Astrocyte (in vitro differentiated cells and primary cell): ENCODE measurements at regions not wholly inside any gene's neighbourhood (a gene's known extent, or its start where the extent isn't known, plus 50 kb on each side); places are given as distances from the start of the nearest gene placed in this dataset.
A peak's percentile ranks its signal among the peaks of the same experiment; 100 is the strongest.

Experiments
- DNase-seq: peaks from one replicate; pipeline ENCODE4 v3.0.0-alpha.2; 2010; ENCODE audit warnings: low read depth
- FAIRE-seq: peaks from 2 replicates; lab custom pipeline; 2011; peaks lifted over from hg19 to GRCh38; lab: Jason Lieb, UNC
- H2AFZ ChIP-seq: 2 replicates; pipeline ENCODE4 v1.6.0; 2012; ENCODE audit warnings: low read depth, low read length, inconsistent platforms
- H3K27ac ChIP-seq: 2 replicates; pipeline ENCODE4 v1.5.1; 2011; ENCODE audit warnings: low read depth, low read length, inconsistent platforms
- H3K27me3 ChIP-seq: 2 replicates; pipeline ENCODE4 v1.6.0; 2011; ENCODE audit warnings: low read length, inconsistent platforms; ENCODE audit not compliant: insufficient read depth
- H3K36me3 ChIP-seq: 2 replicates; pipeline ENCODE4 v1.5.1; 2011; ENCODE audit warnings: low read length, inconsistent platforms; ENCODE audit not compliant: insufficient read depth
- H3K4me1 ChIP-seq: 2 replicates; pipeline ENCODE4 v1.5.1; 2011; ENCODE audit warnings: low read length, inconsistent platforms; ENCODE audit not compliant: insufficient read depth
- H3K4me2 ChIP-seq: 2 replicates; pipeline ENCODE4 v1.6.0; 2012; ENCODE audit warnings: low read length, inconsistent platforms
- H3K4me3 ChIP-seq: 2 replicates; pipeline ENCODE4 v1.5.1; 2011; ENCODE audit warnings: low read depth, mild to moderate bottlenecking, low read length, inconsistent platforms; ENCODE audit not compliant: insufficient read depth
- H3K79me2 ChIP-seq: 2 replicates; pipeline ENCODE4 v1.6.0; 2012; ENCODE audit warnings: mild to moderate bottlenecking, low read length, inconsistent platforms; ENCODE audit not compliant: insufficient read depth
- H3K9ac ChIP-seq: 2 replicates; pipeline ENCODE4 v1.6.0; 2012; ENCODE audit warnings: mild to moderate bottlenecking, low read length, inconsistent platforms
- H3K9me3 ChIP-seq: 2 replicates; pipeline ENCODE4 v1.5.1; 2012; ENCODE audit warnings: low read depth, mild to moderate bottlenecking, low read length, inconsistent platforms; ENCODE audit not compliant: insufficient read depth
- H4K20me1 ChIP-seq: 2 replicates; pipeline ENCODE4 v1.6.0; 2012; ENCODE audit warnings: low read length, inconsistent platforms; ENCODE audit not compliant: insufficient read depth
- H3K27ac Mint-ChIP-seq: one replicate; pipeline ENCODE4 v1.8.0; 2021; ENCODE audit warnings: mild to moderate bottlenecking, mixed read lengths; ENCODE audit not compliant: unreplicated experiment
- H3K27me3 Mint-ChIP-seq: one replicate; pipeline ENCODE4 v1.8.0; 2021; ENCODE audit warnings: low read depth, mixed read lengths; ENCODE audit not compliant: unreplicated experiment
- H3K36me3 Mint-ChIP-seq: one replicate; pipeline ENCODE4 v1.8.0; 2021; ENCODE audit warnings: low read depth, mixed read lengths; ENCODE audit not compliant: unreplicated experiment
- H3K4me1 Mint-ChIP-seq: one replicate; pipeline ENCODE4 v1.8.0; 2021; ENCODE audit warnings: low read depth, mixed read lengths; ENCODE audit not compliant: unreplicated experiment
- H3K4me3 Mint-ChIP-seq: one replicate; pipeline ENCODE4 v1.8.0; 2021; ENCODE audit warnings: mild to moderate bottlenecking, moderate library complexity, mixed read lengths; ENCODE audit not compliant: unreplicated experiment
- H3K9me3 Mint-ChIP-seq: one replicate; pipeline ENCODE4 v1.8.0; 2021; ENCODE audit warnings: mild to moderate bottlenecking, mixed read lengths; ENCODE audit not compliant: unreplicated experiment
- CTCF ChIP-seq: IDR thresholded peaks from 2 replicates; pipeline ENCODE4 v1.5.1; 2011; ENCODE audit warnings: low read depth, mild to moderate bottlenecking, inconsistent platforms, low read length, moderate library complexity; ENCODE audit not compliant: insufficient read depth
- EZH2 ChIP-seq: IDR thresholded peaks from 2 replicates; pipeline ENCODE4 v1.6.1; 2012; ENCODE audit warnings: mild to moderate bottlenecking, low read length, inconsistent platforms; ENCODE audit not compliant: insufficient read depth

DNA sequence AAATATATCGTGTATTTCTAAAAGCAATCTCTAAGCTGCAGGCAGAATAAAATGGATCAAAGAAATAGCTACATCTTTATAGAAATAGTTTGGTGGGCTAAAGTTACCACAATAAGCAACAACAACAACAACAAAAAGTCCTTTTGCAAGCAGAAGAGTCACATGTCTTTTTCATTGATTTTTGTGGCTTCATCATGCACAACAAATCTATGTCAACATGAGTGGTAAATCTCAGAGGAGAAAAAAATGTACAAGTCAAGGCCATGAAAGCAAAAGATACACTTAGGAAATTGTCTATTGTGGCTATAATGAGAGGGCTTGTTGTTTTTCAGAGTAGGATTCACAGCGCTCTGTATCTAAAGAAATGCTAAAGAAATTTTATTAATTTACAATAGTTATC, 269.7 kb downstream of the GRB14 start:
- Histone ChIP-seq H3K27ac (no peak overlapping the region), H3K4me2 (no peak overlapping the region), H3K36me3 (no peaks in the 10 kb centered on the region), H3K9me3 (no peaks in the 10 kb centered on the region), H3K4me3 (no peak overlapping the region), H3K79me2 (no peaks in the 10 kb centered on the region), H3K4me1 (no peaks in the 10 kb centered on the region), H4K20me1 (no peaks in the 10 kb centered on the region), H3K9ac (no peak overlapping the region), H2AFZ (no peak overlapping the region), H3K27me3 (no peaks in the 10 kb centered on the region)
- H3K36me3 Mint-ChIP-seq = peaks cover 2% of the 10 kb centered on the region
- H3K4me3 Mint-ChIP-seq = peak overlapping the region; percentile 58
- H3K27me3 Mint-ChIP-seq = no peaks in the 10 kb centered on the region
- H3K27ac Mint-ChIP-seq = no peak overlapping the region
- no peak for DNase-seq
- H3K4me1 Mint-ChIP-seq = peaks cover 3% of the 10 kb centered on the region
- no peak for TF ChIP-seq CTCF
- no peak for TF ChIP-seq EZH2
- FAIRE-seq = no peak
- peaks cover 3% of the 10 kb centered on the region for H3K9me3 Mint-ChIP-seq

GRCh38 chr2:164335947-164336346, 285.3 kb downstream of the GRB14 start:
- FAIRE-seq (no peak), DNase-seq (no peak)
- no peaks in the 10 kb centered on the region for H3K9me3 Mint-ChIP-seq
- Histone ChIP-seq H3K27ac (no peak overlapping the region), H4K20me1 (no peaks in the 10 kb centered on the region), H3K27me3 (no peaks in the 10 kb centered on the region), H3K9ac (no peak overlapping the region), H2AFZ (no peak overlapping the region), H3K4me3 (no peak overlapping the region), H3K36me3 (no peaks in the 10 kb centered on the region), H3K79me2 (no peaks in the 10 kb centered on the region), H3K4me2 (no peak overlapping the region), H3K4me1 (no peaks in the 10 kb centered on the region), H3K9me3 (no peaks in the 10 kb centered on the region)
- H3K36me3 Mint-ChIP-seq = no peaks in the 10 kb centered on the region
- H3K4me3 Mint-ChIP-seq = no peak overlapping the region
- no peak for TF ChIP-seq EZH2
- TF ChIP-seq CTCF = no peak
- H3K27ac Mint-ChIP-seq = no peak overlapping the region
- H3K27me3 Mint-ChIP-seq = no peaks in the 10 kb centered on the region
- H3K4me1 Mint-ChIP-seq = no peaks in the 10 kb centered on the region

GRCh38 chr2:164335128-164335527, 286.2 kb downstream of the GRB14 start:
- H3K4me3 Mint-ChIP-seq = no peak overlapping the region
- no peak overlapping the region for H2AFZ ChIP-seq
- H3K36me3 ChIP-seq = no peaks in the 10 kb centered on the region
- H3K9ac ChIP-seq = no peak overlapping the region
- H3K9me3 ChIP-seq = no peaks in the 10 kb centered on the region
- H3K4me1 Mint-ChIP-seq = no peaks in the 10 kb centered on the region
- no peaks in the 10 kb centered on the region for H3K36me3 Mint-ChIP-seq
- FAIRE-seq (no peak), DNase-seq (no peak)
- no peaks in the 10 kb centered on the region for H3K79me2 ChIP-seq
- no peaks in the 10 kb centered on the region for H3K27me3 Mint-ChIP-seq
- no peak overlapping the region for H3K27ac ChIP-seq
- H3K27me3 ChIP-seq = no peaks in the 10 kb centered on the region
- H3K4me1 ChIP-seq = no peaks in the 10 kb centered on the region
- TF ChIP-seq EZH2 (no peak), CTCF (no peak)
- no peak overlapping the region for H3K27ac Mint-ChIP-seq
- no peaks in the 10 kb centered on the region for H3K9me3 Mint-ChIP-seq
- H3K4me2 ChIP-seq = no peak overlapping the region
- no peaks in the 10 kb centered on the region for H4K20me1 ChIP-seq
- H3K4me3 ChIP-seq = no peak overlapping the region
